ENCODE measurements at regions not wholly inside any gene's neighbourhood (a gene's known extent, or its start where the extent isn't known, plus 50 kb on each side); places are given as distances from the start of the nearest gene placed in this dataset.

DNA sequence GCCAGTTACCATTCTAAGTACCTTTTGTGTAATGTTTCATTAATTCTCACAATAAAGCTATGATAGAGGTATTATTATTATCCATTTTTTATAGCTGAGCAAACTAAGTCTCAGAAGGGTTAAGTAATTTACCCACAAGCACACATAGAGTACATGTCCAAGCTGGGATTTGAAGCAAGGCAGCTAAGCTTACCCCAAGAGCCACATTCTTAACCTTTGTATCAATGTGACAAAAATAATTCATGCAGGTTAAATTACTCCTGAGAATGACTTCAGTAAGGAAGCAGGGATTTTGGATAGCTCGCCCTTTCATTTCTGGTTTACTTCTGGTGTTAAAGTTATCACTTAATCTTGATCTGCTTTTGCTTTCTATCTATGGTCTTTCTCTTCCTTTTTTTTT is 141.9 kb downstream of the ACTBL2 start:
- CTCF ChIA-PET, result no interaction called here
- no peak for ATAC-seq
- Mint-ChIP-seq H3K4me1 (peaks cover 0 to 2% (median 0%) of the 10 kb centered on the region in 7 donors), H3K27ac (no peak overlapping the region), H3K27me3 (peaks cover 0 to 4% (median 0%) of the 10 kb centered on the region in 5 donors), H3K4me3 (no peak overlapping the region), H3K9me3 (peaks cover 0 to 2% (median 0%) of the 10 kb centered on the region in 11 donors), H3K36me3 (no peaks in the 10 kb centered on the region)
- no peaks in the 10 kb centered on the region for H3K27me3 ChIP-seq (ENCODE audit: control insufficient read depth in 2 of 2, insufficient read depth in 2 of 2, low read length in 2 of 2)
- DNase-seq, result no peak
- H3K4me3 ChIP-seq (ENCODE audit: low read length), result no peak overlapping the region
- POLR2A ChIA-PET, result no interaction called here
- H3K9me3 ChIP-seq (ENCODE audit: control insufficient read depth in 2 of 3, low read length in 3 of 3), result no peaks in the 10 kb centered on the region
- H3K4me1 ChIP-seq (ENCODE audit: control insufficient read depth in 2 of 2, insufficient read depth in 2 of 2, low read length in 2 of 2), result no peaks in the 10 kb centered on the region
- no peaks in the 10 kb centered on the region for H3K36me3 ChIP-seq (ENCODE audit: control insufficient read depth in 2 of 3, insufficient read depth in 3 of 3, low read length in 3 of 3)
- no peak overlapping the region for H3K27ac ChIP-seq (ENCODE audit: low read depth, low read length)
- intact Hi-C loops (cut with micrococcal nuclease), result no loop called here

DNA sequence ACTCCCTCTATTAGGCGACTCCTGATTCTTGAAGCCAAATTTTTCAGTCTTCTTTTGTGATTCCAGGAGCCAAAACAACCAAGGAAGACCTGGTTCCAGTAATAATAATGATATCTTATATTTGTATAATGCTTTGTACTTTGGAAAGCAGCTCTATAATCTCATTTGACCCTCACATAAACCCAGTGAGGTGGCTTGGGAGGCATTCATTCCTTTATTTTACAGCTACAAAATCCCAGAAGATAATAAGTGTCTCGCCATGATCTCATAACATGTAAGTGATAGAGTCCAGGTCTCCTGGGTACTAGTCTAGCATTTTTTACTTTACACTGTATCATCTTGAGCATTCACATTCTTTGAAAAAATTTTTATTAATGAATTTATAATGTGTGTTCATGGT is 143.1 kb downstream of the ACTBL2 start:
- intact Hi-C loops (cut with micrococcal nuclease), result no loop called here
- Mint-ChIP-seq H3K9me3 (no peaks in the 10 kb centered on the region), H3K4me3 (no peak overlapping the region), H3K4me1 (peaks cover 0 to 2% (median 0%) of the 10 kb centered on the region in 7 donors), H3K27me3 (peaks cover 0 to 4% (median 0%) of the 10 kb centered on the region in 5 donors), H3K27ac (no peak overlapping the region), H3K36me3 (no peaks in the 10 kb centered on the region)
- H3K27me3 ChIP-seq (ENCODE audit: control insufficient read depth in 2 of 2, insufficient read depth in 2 of 2, low read length in 2 of 2), result no peaks in the 10 kb centered on the region
- H3K9me3 ChIP-seq (ENCODE audit: control insufficient read depth in 2 of 3, low read length in 3 of 3), result no peaks in the 10 kb centered on the region
- H3K4me3 ChIP-seq (ENCODE audit: low read length), result no peak overlapping the region
- POLR2A ChIA-PET, result no interaction called here
- CTCF ChIA-PET, result interaction anchor here (0.9 kb wide), 1 partner anchor 18 kb away, joined by 3 read pairs; no protein-coding TSS in a partner anchor
- H3K27ac ChIP-seq (ENCODE audit: low read depth, low read length), result no peak overlapping the region
- H3K4me1 ChIP-seq (ENCODE audit: control insufficient read depth in 2 of 2, insufficient read depth in 2 of 2, low read length in 2 of 2), result no peaks in the 10 kb centered on the region
- DNase-seq (no peak), ATAC-seq (no peak)
- H3K36me3 ChIP-seq (ENCODE audit: control insufficient read depth in 2 of 3, insufficient read depth in 3 of 3, low read length in 3 of 3), result no peaks in the 10 kb centered on the region

DNA sequence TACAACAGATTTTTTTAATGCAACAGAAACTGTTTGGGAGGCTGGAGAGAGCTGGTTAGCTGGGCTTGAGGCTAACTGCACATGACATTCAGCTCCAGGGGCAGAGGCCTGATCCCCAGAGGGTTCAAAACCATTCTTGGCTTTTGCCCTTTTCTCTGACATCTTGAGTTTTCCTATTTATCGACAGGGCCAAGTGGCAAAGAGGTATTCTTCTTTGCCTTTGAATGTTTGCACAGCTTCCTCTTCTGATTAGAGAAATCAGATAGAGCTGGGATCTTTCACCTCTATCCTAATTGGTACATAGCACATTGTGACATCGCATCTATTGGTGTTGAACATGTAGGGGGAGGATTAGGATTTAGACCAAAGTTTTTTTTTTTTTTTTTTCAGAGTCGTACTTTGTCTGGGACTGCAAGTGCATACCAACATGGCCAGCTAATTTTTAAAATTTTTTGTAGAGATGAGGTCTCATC is 143.7 kb downstream of the ACTBL2 start:
- CTCF ChIA-PET, result interaction anchor here (0.6 to 1.0 kb wide), 4 partner anchors 18 to 441 kb away, joined by 3 to 4 read pairs (median 4); no protein-coding TSS in a partner anchor
- Mint-ChIP-seq H3K27ac (no peak overlapping the region), H3K4me1 (peaks cover 0 to 2% (median 0%) of the 10 kb centered on the region in 7 donors), H3K36me3 (no peaks in the 10 kb centered on the region), H3K4me3 (no peak overlapping the region), H3K27me3 (peaks cover 0 to 4% (median 0%) of the 10 kb centered on the region in 5 donors), H3K9me3 (no peaks in the 10 kb centered on the region)
- H3K27me3 ChIP-seq (ENCODE audit: control insufficient read depth in 2 of 2, insufficient read depth in 2 of 2, low read length in 2 of 2), result no peaks in the 10 kb centered on the region
- no peaks in the 10 kb centered on the region for H3K4me1 ChIP-seq (ENCODE audit: control insufficient read depth in 2 of 2, insufficient read depth in 2 of 2, low read length in 2 of 2)
- ATAC-seq, result no peak
- no peak overlapping the region for H3K27ac ChIP-seq (ENCODE audit: low read depth, low read length)
- no peak for DNase-seq
- POLR2A ChIA-PET, result no interaction called here
- H3K36me3 ChIP-seq (ENCODE audit: control insufficient read depth in 2 of 3, insufficient read depth in 3 of 3, low read length in 3 of 3), result no peaks in the 10 kb centered on the region
- no peaks in the 10 kb centered on the region for H3K9me3 ChIP-seq (ENCODE audit: control insufficient read depth in 2 of 3, low read length in 3 of 3)
- no peak overlapping the region for H3K4me3 ChIP-seq (ENCODE audit: low read length)
- intact Hi-C loops (cut with micrococcal nuclease), result loop anchor here (1.0 kb wide), 1 partner anchor 1121 kb away; the partner anchor contains the start of gene PLK2 (in 2 of the 2)

DNA sequence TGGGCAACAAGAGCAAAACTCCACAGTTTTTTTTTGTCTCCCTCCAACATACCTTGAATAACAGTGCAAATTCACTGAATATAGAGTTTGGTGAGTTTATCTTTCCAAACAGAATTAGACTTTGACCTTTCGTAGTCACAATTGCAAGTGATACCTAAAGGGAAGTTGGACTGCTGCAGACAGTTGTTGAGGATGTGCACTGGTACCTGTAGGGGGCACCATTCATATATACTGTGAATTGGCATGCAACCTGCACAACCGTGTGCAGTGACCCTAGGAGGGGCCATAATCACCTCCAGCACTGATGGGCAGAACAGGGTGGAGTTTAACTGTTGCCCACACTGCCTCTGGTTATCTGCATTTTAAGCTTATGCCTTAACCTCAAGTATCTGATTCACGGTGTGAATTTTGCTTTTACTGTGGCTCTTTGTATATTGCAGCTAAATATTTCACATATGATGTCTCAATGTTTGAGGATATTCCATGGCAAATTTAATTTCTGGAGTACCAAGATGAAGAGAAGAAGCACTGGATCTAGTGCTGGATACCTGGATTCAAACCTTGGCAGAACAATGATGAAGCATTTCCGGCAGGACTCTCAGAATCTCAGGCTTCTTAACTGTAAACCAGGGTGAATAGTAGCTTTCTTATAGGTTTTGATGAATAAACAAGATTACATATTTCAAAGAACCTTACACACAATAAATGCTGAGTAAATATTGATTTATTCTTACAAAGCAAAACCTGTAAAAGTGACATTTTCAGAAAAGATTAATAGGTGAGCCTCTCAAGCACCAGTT is 144.3 kb downstream of the ACTBL2 start:
- H3K27me3 ChIP-seq (ENCODE audit: control insufficient read depth in 2 of 2, insufficient read depth in 2 of 2, low read length in 2 of 2), result no peaks in the 10 kb centered on the region
- peak; percentile 37 for ATAC-seq
- POLR2A ChIA-PET, result no interaction called here

DNA sequence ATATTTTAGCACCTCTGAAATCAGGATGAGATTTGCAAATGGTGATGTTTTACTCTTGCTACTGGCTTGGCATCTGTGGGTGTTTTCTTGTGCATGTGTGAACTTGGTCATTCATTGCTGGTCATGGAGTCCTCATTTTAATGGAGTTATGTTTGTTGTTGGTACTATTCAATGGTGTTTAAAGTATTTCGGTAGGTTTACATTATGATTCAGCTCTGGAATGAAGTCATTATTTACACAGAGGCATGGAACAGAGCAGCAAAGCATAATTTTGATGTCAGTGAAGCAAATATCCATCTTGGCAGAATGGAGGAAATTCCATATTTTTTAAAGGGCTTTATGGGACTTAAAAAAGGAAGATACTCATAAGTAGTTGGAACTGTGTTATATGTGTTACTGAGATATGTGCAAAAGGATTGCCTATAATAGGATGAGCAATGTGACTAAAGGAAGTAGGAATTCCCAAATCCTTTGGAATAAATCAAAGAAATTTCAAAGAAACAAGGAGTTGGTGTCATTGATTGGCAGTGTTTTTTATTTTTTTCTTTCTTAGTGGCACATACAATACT is 147.4 kb downstream of the ACTBL2 start:
- no peaks in the 10 kb centered on the region for H3K4me1 Mint-ChIP-seq
- Histone ChIP-seq H3K27ac (ENCODE audit: low read depth, low read length) (no peak overlapping the region), H3K9me3 (ENCODE audit: control insufficient read depth in 2 of 3, low read length in 3 of 3) (no peaks in the 10 kb centered on the region), H3K4me3 (ENCODE audit: low read length) (no peak overlapping the region), H3K4me1 (ENCODE audit: control insufficient read depth in 2 of 2, insufficient read depth in 2 of 2, low read length in 2 of 2) (no peaks in the 10 kb centered on the region), H3K27me3 (ENCODE audit: control insufficient read depth in 2 of 2, insufficient read depth in 2 of 2, low read length in 2 of 2) (no peaks in the 10 kb centered on the region), H3K36me3 (ENCODE audit: control insufficient read depth in 2 of 3, insufficient read depth in 3 of 3, low read length in 3 of 3) (no peaks in the 10 kb centered on the region)
- ChIA-PET POLR2A (no interaction called here), CTCF (no interaction called here)
- H3K9me3 Mint-ChIP-seq, result peaks cover 0 to 2% (median 0%) of the 10 kb centered on the region in 11 donors
- H3K27ac Mint-ChIP-seq, result no peak overlapping the region
- ATAC-seq (no peak), DNase-seq (no peak)
- intact Hi-C loops (cut with micrococcal nuclease), result no loop called here
- no peaks in the 10 kb centered on the region for H3K36me3 Mint-ChIP-seq
- H3K27me3 Mint-ChIP-seq, result peaks cover 0 to 7% (median 0%) of the 10 kb centered on the region in 5 donors
- H3K4me3 Mint-ChIP-seq, result no peak overlapping the region

More for the DNA sequence above, 144.3 kb downstream of the ACTBL2 start:
- peak in 1 of 9 donors; percentile 2 for DNase-seq
- Histone ChIP-seq H3K36me3 (ENCODE audit: control insufficient read depth in 2 of 3, insufficient read depth in 3 of 3, low read length in 3 of 3) (no peaks in the 10 kb centered on the region), H3K9me3 (ENCODE audit: control insufficient read depth in 2 of 3, low read length in 3 of 3) (no peaks in the 10 kb centered on the region), H3K4me3 (ENCODE audit: low read length) (no peak overlapping the region), H3K4me1 (ENCODE audit: control insufficient read depth in 2 of 2, insufficient read depth in 2 of 2, low read length in 2 of 2) (no peaks in the 10 kb centered on the region), H3K27ac (ENCODE audit: low read depth, low read length) (no peak overlapping the region)
- Mint-ChIP-seq H3K9me3 (no peaks in the 10 kb centered on the region), H3K4me3 (no peak overlapping the region), H3K27me3 (peaks cover 0 to 4% (median 0%) of the 10 kb centered on the region in 5 donors), H3K4me1 (peaks cover 0 to 2% (median 0%) of the 10 kb centered on the region in 7 donors), H3K36me3 (no peaks in the 10 kb centered on the region), H3K27ac (no peak overlapping the region)
- CTCF ChIA-PET, result interaction anchor here (0.6 to 1.0 kb wide), 4 partner anchors 36 to 441 kb away, joined by 3 to 4 read pairs (median 4); no protein-coding TSS in a partner anchor
- intact Hi-C loops (cut with micrococcal nuclease), result loop anchor here (1.0 kb wide), 1 partner anchor 1122 kb away; the partner anchor contains the start of gene PLK2 (in 2 of the 2)

DNA sequence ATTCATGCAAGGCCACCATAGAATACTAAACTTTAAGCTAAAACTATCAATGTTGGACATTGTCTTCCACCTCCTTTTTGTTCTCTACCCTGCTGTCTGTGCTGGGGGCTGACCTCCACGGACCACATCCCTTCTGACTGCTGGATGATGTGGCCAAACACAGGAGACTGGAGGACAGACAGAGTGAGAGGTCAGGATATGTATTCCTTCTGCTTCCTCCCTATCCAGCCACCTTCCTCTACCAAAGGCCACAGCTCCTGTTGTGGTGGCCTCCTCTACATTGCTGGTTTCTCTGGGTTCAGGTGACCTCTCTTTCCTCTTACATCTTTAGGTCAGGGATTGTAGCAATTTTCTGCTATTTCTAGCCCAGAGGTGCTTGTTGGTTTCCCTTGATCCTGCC is 148.1 kb downstream of the ACTBL2 start:
- ChIA-PET POLR2A (no interaction called here), CTCF (no interaction called here)

More for the DNA sequence above, 148.1 kb downstream of the ACTBL2 start:
- H3K27ac ChIP-seq (ENCODE audit: low read depth, low read length), result no peak overlapping the region
- no peak overlapping the region for H3K4me3 Mint-ChIP-seq
- H3K36me3 ChIP-seq (ENCODE audit: control insufficient read depth in 2 of 3, insufficient read depth in 3 of 3, low read length in 3 of 3), result no peaks in the 10 kb centered on the region
- no peaks in the 10 kb centered on the region for H3K4me1 ChIP-seq (ENCODE audit: control insufficient read depth in 2 of 2, insufficient read depth in 2 of 2, low read length in 2 of 2)
- intact Hi-C loops (cut with micrococcal nuclease), result no loop called here
- ATAC-seq (no peak), DNase-seq (no peak)
- peaks cover 0 to 10% (median 0%) of the 10 kb centered on the region in 5 donors for H3K27me3 Mint-ChIP-seq
- no peak overlapping the region for H3K27ac Mint-ChIP-seq
- H3K4me1 Mint-ChIP-seq, result no peaks in the 10 kb centered on the region
- H3K9me3 ChIP-seq (ENCODE audit: control insufficient read depth in 2 of 3, low read length in 3 of 3), result no peaks in the 10 kb centered on the region
- H3K4me3 ChIP-seq (ENCODE audit: low read length), result no peak overlapping the region
- H3K36me3 Mint-ChIP-seq, result no peaks in the 10 kb centered on the region
- peaks cover 0 to 2% (median 0%) of the 10 kb centered on the region in 11 donors for H3K9me3 Mint-ChIP-seq
- no peaks in the 10 kb centered on the region for H3K27me3 ChIP-seq (ENCODE audit: control insufficient read depth in 2 of 2, insufficient read depth in 2 of 2, low read length in 2 of 2)

Measured in naive thymus-derived CD4-positive, alpha-beta T cell (primary cell).